HG03439 (cell line): ENCODE measurements at regions not wholly inside any gene's neighbourhood (a gene's known extent, or its start where the extent isn't known, plus 50 kb on each side); places are given as distances from the start of the nearest gene placed in this dataset.

ENCODE experiments used
- ATAC-seq: cut with Tn5 transposase; IDR thresholded peaks from one replicate; pipeline ENCODE4 v1.9.1; 2021; ENCODE audit warnings: mild to moderate bottlenecking, moderate library complexity; ENCODE audit not compliant: unreplicated experiment

GRCh38 chr6:44674226-44675155, 287.0 kb downstream of the CDC5L start:
- ATAC-seq, result no peak

GRCh38 chr6:44675449-44675848, 287.9 kb downstream of the CDC5L start:
- no peak for ATAC-seq

- ATAC-seq, result no peak
These were observed 288.8 kb downstream of the CDC5L start for GRCh38 chr6:44676246-44676790.

GRCh38 chr6:44676826-44677433, 289.4 kb downstream of the CDC5L start:
- ATAC-seq, result no peak

- ATAC-seq, result no peak
These were observed 290.9 kb downstream of the CDC5L start for GRCh38 chr6:44678252-44678935.

GRCh38 chr6:44679438-44680201, 292.1 kb downstream of the CDC5L start:
- no peak for ATAC-seq

- no peak for ATAC-seq
These were observed 292.8 kb downstream of the CDC5L start for GRCh38 chr6:44680202-44680720.

- no peak for ATAC-seq
These were observed 294.3 kb downstream of the CDC5L start for GRCh38 chr6:44681761-44682160.

DNA sequence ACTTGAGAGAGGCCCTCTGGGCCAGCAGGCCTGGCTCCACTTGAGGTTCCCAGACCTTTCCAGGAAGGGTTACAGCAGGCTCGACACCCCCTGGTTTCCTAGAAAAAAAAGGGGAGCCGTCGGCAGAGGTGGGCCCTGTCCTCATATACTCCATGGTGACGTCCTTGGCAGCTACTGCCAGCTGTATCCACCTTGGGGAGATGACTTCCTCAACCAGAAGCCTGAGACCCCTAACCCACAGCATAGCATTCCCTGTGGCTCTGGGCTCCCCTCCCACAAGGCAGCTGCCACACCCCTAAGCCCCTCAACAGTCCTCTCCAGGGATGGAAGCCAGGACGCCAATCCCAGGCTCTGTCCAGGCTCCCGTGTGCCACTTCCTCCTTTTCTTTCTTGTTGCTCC, 294.8 kb downstream of the CDC5L start:
- no peak for ATAC-seq

DNA sequence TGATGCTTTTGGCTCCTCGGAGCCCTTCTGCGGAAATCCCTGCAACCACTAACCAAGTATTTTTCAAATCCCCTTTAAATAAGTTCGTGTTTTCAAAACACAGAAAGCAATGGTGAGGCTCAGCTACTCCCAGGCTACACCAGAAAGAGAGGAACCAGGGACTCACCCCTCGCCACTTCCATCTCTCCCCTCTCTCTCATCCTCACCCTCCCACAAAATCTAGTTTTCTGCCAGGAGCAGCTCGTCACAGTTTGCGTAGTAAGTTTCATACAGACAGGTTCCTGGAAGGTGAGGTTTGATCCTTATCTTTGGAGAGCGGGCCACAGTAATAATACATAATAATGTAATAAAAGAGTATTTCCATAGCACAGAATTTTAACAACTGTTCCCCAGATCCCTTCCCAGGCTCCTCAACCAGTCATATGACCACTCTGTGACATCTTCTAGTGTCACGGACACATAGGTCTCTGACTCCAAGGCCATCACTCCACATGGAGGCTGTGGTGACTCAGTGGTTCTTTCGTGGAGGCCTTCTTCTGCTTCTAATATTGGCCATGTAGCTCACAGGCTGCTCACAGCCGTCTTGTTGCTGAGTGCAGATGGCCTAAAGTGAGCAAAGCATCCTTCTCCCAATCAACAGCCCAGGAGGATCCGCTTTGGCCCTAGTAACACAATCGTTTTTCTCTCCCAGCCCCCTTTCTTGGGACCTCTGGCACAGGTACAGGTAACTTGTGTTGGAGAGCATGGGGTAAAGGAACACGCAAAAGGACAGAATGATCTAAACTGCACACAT, 295.7 kb downstream of the CDC5L start:
- no peak for ATAC-seq

- no peak for ATAC-seq
These were observed 297.7 kb downstream of the CDC5L start for GRCh38 chr6:44685213-44685612.

- no peak for ATAC-seq
These were observed 308.6 kb downstream of the CDC5L start for GRCh38 chr6:44696099-44696498.

- no peak for ATAC-seq
These were observed 309.2 kb downstream of the CDC5L start for GRCh38 chr6:44696686-44697085.

- no peak for ATAC-seq
These were observed 309.8 kb downstream of the CDC5L start for GRCh38 chr6:44697327-44697726.

GRCh38 chr6:44698602-44699001, 311.1 kb downstream of the CDC5L start:
- ATAC-seq, result no peak

- no peak for ATAC-seq
These were observed 311.6 kb downstream of the CDC5L start for GRCh38 chr6:44699082-44699481.

DNA sequence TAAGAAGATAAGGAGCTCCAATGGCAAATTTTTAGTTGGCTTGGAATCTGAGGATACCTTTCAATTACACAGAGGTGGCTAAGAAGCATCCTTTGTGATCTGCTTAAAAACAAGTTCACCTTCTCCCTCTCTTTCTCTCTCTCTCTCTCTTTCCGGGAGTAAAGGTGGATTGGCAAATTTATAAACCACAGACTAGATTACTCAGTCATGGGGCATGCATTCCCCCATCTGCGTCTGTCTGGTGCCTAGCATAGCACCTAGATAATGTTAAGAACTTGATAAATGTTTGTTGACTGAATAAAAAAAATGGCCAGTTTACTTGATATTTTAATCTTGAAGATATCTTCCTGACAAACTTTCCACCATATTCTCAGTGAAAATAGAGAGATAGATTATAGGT, 312.3 kb downstream of the CDC5L start:
- no peak for ATAC-seq

DNA sequence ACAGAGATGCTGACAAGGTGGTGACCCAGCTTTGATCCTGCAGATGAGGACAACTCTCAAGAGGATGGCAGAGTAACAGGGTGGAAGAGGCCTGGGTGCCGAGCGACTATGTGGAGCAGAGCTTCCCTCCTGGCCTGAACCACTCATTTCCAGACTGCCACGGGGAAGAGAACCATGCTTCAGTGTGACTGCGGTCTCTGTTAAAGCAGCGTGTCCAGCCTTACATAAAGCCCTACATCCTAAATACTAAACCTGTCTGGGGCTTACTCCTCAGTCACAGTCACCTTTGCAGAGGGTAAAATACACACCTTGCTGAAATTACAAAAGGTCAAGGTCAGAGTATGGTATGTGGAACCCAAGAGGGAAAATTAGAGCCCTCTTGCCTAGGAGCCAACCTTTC, 312.9 kb downstream of the CDC5L start:
- no peak for ATAC-seq

DNA sequence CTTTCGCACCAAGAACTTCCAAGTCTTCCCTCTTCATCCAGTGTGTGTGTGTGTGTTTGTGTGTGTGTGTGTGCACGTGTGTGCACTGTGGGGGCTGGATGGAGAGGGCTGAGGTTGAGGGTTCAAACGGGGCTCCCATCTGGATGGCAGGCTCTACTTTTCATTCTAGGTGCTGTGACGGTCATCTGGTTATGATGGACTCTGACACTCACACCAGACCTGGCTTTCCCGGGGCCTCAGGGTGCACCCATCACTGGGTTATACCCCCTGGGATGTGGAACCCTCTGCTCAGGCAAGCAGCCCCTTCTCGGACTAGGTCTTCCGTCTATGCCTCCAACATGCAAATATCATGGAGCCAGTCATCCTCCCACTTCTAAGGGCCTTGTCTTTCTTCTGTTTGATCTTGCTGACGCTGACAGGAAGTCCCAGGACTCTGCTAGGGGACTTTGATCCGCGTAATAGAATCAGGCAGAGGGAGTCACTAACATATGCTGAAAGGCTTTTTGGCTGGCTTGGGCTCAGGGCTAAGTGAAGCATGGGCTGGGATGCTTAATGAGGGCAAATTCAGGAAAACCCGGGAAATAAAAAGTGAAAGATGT, 313.6 kb downstream of the CDC5L start:
- no peak for ATAC-seq
